Pancreas (tissue), 10 donors: ENCODE measurements at regions not wholly inside any gene's neighbourhood (a gene's known extent, or its start where the extent isn't known, plus 50 kb on each side); places are given as distances from the start of the nearest gene placed in this dataset.
A peak's percentile ranks its signal among the peaks of the same experiment; 100 is the strongest.

Experiments
- ATAC-seq, 4 donors: fragments of 200-7000 bp; cut with Tn5 transposase; one replicate each; pipeline versions ENCODE4 v1.8.0 to v1.9.1; 2020; ENCODE audit warnings: mild to moderate bottlenecking in 4 of 4, moderate library complexity in 4 of 4
- DNase-seq, 6 donors: peaks; one replicate each; pipeline ENCODE4 v3.0.0-alpha.2; 2020
- FAIRE-seq: peaks from 2 replicates; lab custom pipeline; 2012; peaks lifted over from hg19 to GRCh38; lab: Jason Lieb, UNC
- H3K27ac ChIP-seq, 4 donors: fragments of 200-600 bp; sonication (generic); 1 replicate in 3 of 4; 2 replicates in 1 of 4; pipeline versions ENCODE4 v1.5.0 to v1.8.0; 2020
- H3K27me3 ChIP-seq, 4 donors: fragments of 200-600 bp; one replicate each; pipeline ENCODE4 v1.8.0; 2021
- H3K36me3 ChIP-seq, 3 donors: fragments of 200-600 bp; sonication (generic) in 1 of 3; one replicate each; pipeline versions ENCODE4 v1.5.0 to v1.8.0; 2020 to 2021
- H3K4me1 ChIP-seq, 3 donors: fragments of 200-600 bp; one replicate each; pipeline ENCODE4 v1.8.0; 2021
- H3K4me3 ChIP-seq, 4 donors: fragments of 200-600 bp; sonication (generic) in 2 of 4; one replicate each; pipeline versions ENCODE4 v1.5.0 to v1.8.0; 2020 to 2021
- H3K9me3 ChIP-seq, 4 donors: fragments of 200-600 bp; one replicate each; pipeline ENCODE4 v1.8.0; 2021
- CTCF ChIP-seq, 4 donors: fragments of 200-600 bp; sonication (generic) in 3 of 4; IDR thresholded peaks; one replicate each; pipeline versions ENCODE4 v1.5.0 to v1.8.0; 2021; ENCODE audit warnings: antibody characterized with exemption in 4 of 4
- WGBS, 2 donors: extraction: QIAGEN DNeasy Blood & Tissue Kit; methylation state at CpG; one replicate each; pipeline ENCODE4 v1.1.7; 2013; 5-methylcytosine and 5-hydroxymethylcytosine counted together
- intact Hi-C, 3 donors: fragments of 100-400 bp; cut with DNase I; formaldehyde crosslinking; loops; one replicate each; pipeline versions ENCODE4 v1.11.1 to v1.14.2; 2022
- donor health status: healthy with polysubstance abuse.
- donor health status: DM: no; HTN: no; CAD: no; lungs with moderate emphysema.
- donor health status: DM: no; HTN: no; CAD: no.
- donor health status: control.
- donor health status: control.
- donor health status: Bipolar disorder and iron deficiency.
- donor health status: DM: yes; HTN: yes; CAD: no.
- donor health status: DM: no; HTN: no; CAD: no.
- donor health status: DM: no; HTN: no; CAD: no.
- donor health status: DM: yes; HTN: yes; CAD: no.

GRCh38 chr9:17013010-17013409, 121.8 kb upstream of the CNTLN start:
- no peak for DNase-seq
- FAIRE-seq, result no peak
- TF ChIP-seq CTCF (IDR thresholded peaks at IDR 0.05), result no peak
- WGBS, 2 donors, result 58 to 65% methylated on average over 3 of the region's 3 CpGs
- intact Hi-C loops, result no loop called here
- no peak overlapping the region for H3K4me3 ChIP-seq
- no peak overlapping the region for H3K27ac ChIP-seq
- no peaks in the 10 kb centered on the region for H3K27me3 ChIP-seq
- no peaks in the 10 kb centered on the region for H3K9me3 ChIP-seq
- no peak for ATAC-seq
- H3K36me3 ChIP-seq, result no peaks in the 10 kb centered on the region
- no peaks in the 10 kb centered on the region for H3K4me1 ChIP-seq

DNA sequence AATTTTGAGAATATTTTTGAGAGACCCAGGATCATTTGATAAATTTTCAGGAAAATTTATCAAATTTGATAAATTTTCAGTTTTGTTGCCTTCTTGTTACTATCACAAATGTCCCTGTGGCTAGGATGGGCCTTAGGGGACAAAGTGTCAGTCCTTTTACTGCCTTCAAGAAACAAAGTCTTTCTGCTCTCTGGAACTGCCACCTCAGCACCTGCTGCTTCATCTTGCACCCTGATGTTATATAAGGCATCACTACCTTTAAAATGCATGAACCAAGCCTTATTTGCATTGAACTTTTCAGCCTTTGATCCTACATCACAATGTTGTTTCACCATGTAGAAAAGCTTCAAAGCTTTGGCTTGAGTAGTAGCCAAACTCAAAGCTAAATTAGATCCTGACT, 123.0 kb upstream of the CNTLN start:
- H3K36me3 ChIP-seq, result no peaks in the 10 kb centered on the region
- TF ChIP-seq CTCF (IDR thresholded peaks at IDR 0.05), result no peak
- FAIRE-seq, result no peak
- H3K9me3 ChIP-seq, result no peaks in the 10 kb centered on the region
- H3K4me1 ChIP-seq, result no peaks in the 10 kb centered on the region
- no peaks in the 10 kb centered on the region for H3K27me3 ChIP-seq
- H3K27ac ChIP-seq, result no peak overlapping the region
- H3K4me3 ChIP-seq, result no peak overlapping the region
- no peak for ATAC-seq
- intact Hi-C loops, result no loop called here
- no peak for DNase-seq

DNA sequence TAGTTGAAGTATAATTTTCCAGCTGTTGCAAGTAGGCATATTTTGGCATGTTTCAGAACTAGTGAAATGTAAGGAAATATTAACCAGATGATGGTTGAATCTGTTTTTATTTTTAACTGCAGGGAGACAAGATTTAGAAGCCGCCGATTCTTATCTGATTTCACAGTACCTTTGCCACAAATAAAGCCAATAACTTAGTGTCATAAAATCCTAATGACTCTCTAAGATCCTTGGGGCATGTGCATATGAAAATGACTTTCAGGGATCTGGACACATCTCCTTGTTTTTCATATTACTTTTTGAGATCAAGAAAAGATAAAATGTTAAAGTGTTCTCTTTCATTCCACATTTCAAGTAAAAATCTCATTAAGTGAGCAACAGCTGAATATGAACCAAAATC, 125.8 kb upstream of the CNTLN start:
- Histone ChIP-seq H3K27me3 (no peaks in the 10 kb centered on the region), H3K4me1 (peaks cover 0 to 7% (median 5%) of the 10 kb centered on the region in 3 donors), H3K36me3 (no peaks in the 10 kb centered on the region), H3K4me3 (no peak overlapping the region), H3K9me3 (no peaks in the 10 kb centered on the region), H3K27ac (no peak overlapping the region)
- DNase-seq (no peak), ATAC-seq (no peak), FAIRE-seq (no peak)
- no peak for TF ChIP-seq CTCF (IDR thresholded peaks at IDR 0.05)
- 33 to 53% methylated on average over 2 of the region's 2 CpGs for WGBS, 2 donors
- intact Hi-C loops, result no loop called here

GRCh38 chr9:17005056-17005823, 129.6 kb upstream of the CNTLN start:
- intact Hi-C loops, result no loop called here
- H3K27me3 ChIP-seq, result no peaks in the 10 kb centered on the region
- H3K9me3 ChIP-seq, result no peaks in the 10 kb centered on the region
- no peaks in the 10 kb centered on the region for H3K36me3 ChIP-seq
- peak overlapping the region in 2 of 4 donors; percentile 5 to 29 for H3K4me3 ChIP-seq
- DNase-seq (peak; percentile 26 to 63 (median 48)), FAIRE-seq (peak; percentile 70), ATAC-seq (peak; percentile 89 to 99 (median 96))
- TF ChIP-seq CTCF (IDR thresholded peaks at IDR 0.05), result no peak
- WGBS, 2 donors, result 3 to 5% methylated on average over 12 of the region's 12 CpGs
- H3K4me1 ChIP-seq, result peaks cover 0 to 7% (median 5%) of the 10 kb centered on the region in 3 donors
- H3K27ac ChIP-seq, result peak overlapping the region in 1 of 4 donors; percentile 26

- no peak for FAIRE-seq
- no peak overlapping the region for H3K27ac ChIP-seq
- 39 to 48% methylated on average over 5 of the region's 5 CpGs for WGBS, 2 donors
- intact Hi-C loops, result no loop called here
- TF ChIP-seq CTCF (IDR thresholded peaks at IDR 0.05), result no peak
- no peaks in the 10 kb centered on the region for H3K9me3 ChIP-seq
- no peak for DNase-seq
- H3K27me3 ChIP-seq, result no peaks in the 10 kb centered on the region
- ATAC-seq, result peak in 3 of 4 donors; percentile 30 to 43 (median 40)
- peak overlapping the region in 1 of 4 donors; percentile 29 for H3K4me3 ChIP-seq
- H3K36me3 ChIP-seq, result no peaks in the 10 kb centered on the region
- peaks cover 0 to 7% (median 5%) of the 10 kb centered on the region in 3 donors for H3K4me1 ChIP-seq
Measured at GRCh38 chr9:17004500-17004899, 130.3 kb upstream of the CNTLN start.
